Prostate gland (tissue), 2 donors: ENCODE measurements at regions not wholly inside any gene's neighbourhood (a gene's known extent, or its start where the extent isn't known, plus 50 kb on each side); places are given as distances from the start of the nearest gene placed in this dataset.

ENCODE experiments used
- CTCF ChIP-seq, 4 experiments: fragments of 200-600 bp in 2 of 4; fragments of 450-650 bp in 2 of 4; sonication (generic) in 2 of 4; IDR thresholded peaks; 1 replicate in 3 of 4; 2 replicates in 1 of 4; pipeline ENCODE4 v1.5.1; 2016 to 2019; ENCODE audit warnings: antibody characterized with exemption in 4 of 4, mild to moderate bottlenecking in 2 of 4, moderate library complexity in 2 of 4
- POLR2A ChIP-seq: fragments of 450-650 bp; IDR thresholded peaks from one replicate; pipeline ENCODE4 v1.6.1; 2016; ENCODE audit warnings: antibody characterized with exemption, mild to moderate bottlenecking
- POLR2AphosphoS5 ChIP-seq: sonication (generic); formaldehyde crosslinking; IDR thresholded peaks from one replicate; pipeline ENCODE4 v1.6.1; 2017; ENCODE audit warnings: antibody characterized with exemption

- TF ChIP-seq CTCF (IDR thresholded peaks at IDR 0.05) (no peak), POLR2AphosphoS5 (no peak), POLR2A (no peak)
These were observed 1470.7 kb downstream of the NCAM2 start for GRCh38 chr21:22468893-22469292.
